Glutamatergic neuron (in vitro differentiated cells): ENCODE measurements at regions not wholly inside any gene's neighbourhood (a gene's known extent, or its start where the extent isn't known, plus 50 kb on each side); places are given as distances from the start of the nearest gene placed in this dataset.

ENCODE experiments used
- DNase-seq: peaks from one replicate; pipeline ENCODE4 v3.0.0; 2022
- H3K27ac Mint-ChIP-seq: one replicate; pipeline ENCODE4 v1.8.0; 2020; ENCODE audit warnings: mild to moderate bottlenecking, mixed read lengths, inconsistent platforms; ENCODE audit not compliant: unreplicated experiment
- H3K27me3 Mint-ChIP-seq: one replicate; pipeline ENCODE4 v1.8.0; 2020; ENCODE audit warnings: mild to moderate bottlenecking, moderate library complexity, mixed read lengths, inconsistent platforms; ENCODE audit not compliant: unreplicated experiment
- H3K36me3 Mint-ChIP-seq: one replicate; pipeline ENCODE4 v1.8.0; 2020; ENCODE audit warnings: mild to moderate bottlenecking, mixed read lengths, inconsistent platforms; ENCODE audit not compliant: unreplicated experiment
- H3K4me1 Mint-ChIP-seq: one replicate; pipeline ENCODE4 v1.8.0; 2020; ENCODE audit warnings: mild to moderate bottlenecking, low read depth, mixed read lengths, inconsistent platforms; ENCODE audit not compliant: unreplicated experiment
- H3K4me3 Mint-ChIP-seq: one replicate; pipeline ENCODE4 v1.8.0; 2020; ENCODE audit warnings: mild to moderate bottlenecking, mixed read lengths, inconsistent platforms; ENCODE audit not compliant: unreplicated experiment
- H3K9me3 Mint-ChIP-seq: one replicate; pipeline ENCODE4 v1.8.0; 2020; ENCODE audit warnings: mild to moderate bottlenecking, moderate library complexity, mixed read lengths, inconsistent platforms; ENCODE audit not compliant: unreplicated experiment
- TF ChIP-seq, protein P1 (sequence below): fragments of 200-600 bp; sonication (generic); IDR thresholded peaks from one replicate; pipeline ENCODE4 v1.5.0; 2021; ENCODE audit not compliant: partially characterized antibody, unreplicated experiment

- H3K9me3 Mint-ChIP-seq = peaks cover 6% of the 10 kb centered on the region
- peaks cover 2% of the 10 kb centered on the region for H3K27me3 Mint-ChIP-seq
- no peaks in the 10 kb centered on the region for H3K36me3 Mint-ChIP-seq
- H3K4me3 Mint-ChIP-seq = no peak overlapping the region
- no peak for DNase-seq
- H3K27ac Mint-ChIP-seq = no peak overlapping the region
- TF ChIP-seq, protein P1, sequence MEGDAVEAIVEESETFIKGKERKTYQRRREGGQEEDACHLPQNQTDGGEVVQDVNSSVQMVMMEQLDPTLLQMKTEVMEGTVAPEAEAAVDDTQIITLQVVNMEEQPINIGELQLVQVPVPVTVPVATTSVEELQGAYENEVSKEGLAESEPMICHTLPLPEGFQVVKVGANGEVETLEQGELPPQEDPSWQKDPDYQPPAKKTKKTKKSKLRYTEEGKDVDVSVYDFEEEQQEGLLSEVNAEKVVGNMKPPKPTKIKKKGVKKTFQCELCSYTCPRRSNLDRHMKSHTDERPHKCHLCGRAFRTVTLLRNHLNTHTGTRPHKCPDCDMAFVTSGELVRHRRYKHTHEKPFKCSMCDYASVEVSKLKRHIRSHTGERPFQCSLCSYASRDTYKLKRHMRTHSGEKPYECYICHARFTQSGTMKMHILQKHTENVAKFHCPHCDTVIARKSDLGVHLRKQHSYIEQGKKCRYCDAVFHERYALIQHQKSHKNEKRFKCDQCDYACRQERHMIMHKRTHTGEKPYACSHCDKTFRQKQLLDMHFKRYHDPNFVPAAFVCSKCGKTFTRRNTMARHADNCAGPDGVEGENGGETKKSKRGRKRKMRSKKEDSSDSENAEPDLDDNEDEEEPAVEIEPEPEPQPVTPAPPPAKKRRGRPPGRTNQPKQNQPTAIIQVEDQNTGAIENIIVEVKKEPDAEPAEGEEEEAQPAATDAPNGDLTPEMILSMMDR = no peak
- peaks cover 7% of the 10 kb centered on the region for H3K4me1 Mint-ChIP-seq
Measured at GRCh38 chr19:29062475-29063435, 150.2 kb downstream of the UQCRFS1 start.

- Mint-ChIP-seq H3K4me3 (no peak overlapping the region), H3K27ac (no peak overlapping the region), H3K27me3 (peaks cover 4% of the 10 kb centered on the region), H3K9me3 (peaks cover 6% of the 10 kb centered on the region), H3K36me3 (no peaks in the 10 kb centered on the region), H3K4me1 (peaks cover 7% of the 10 kb centered on the region)
- DNase-seq = no peak
- TF ChIP-seq, protein P1 = no peak
Measured at GRCh38 chr19:29060813-29061364, 152.1 kb downstream of the UQCRFS1 start.

GRCh38 chr19:29056535-29056934, 156.4 kb downstream of the UQCRFS1 start:
- DNase-seq = no peak
- Mint-ChIP-seq H3K4me1 (peaks cover 7% of the 10 kb centered on the region), H3K27me3 (peaks cover 10% of the 10 kb centered on the region), H3K27ac (no peak overlapping the region), H3K9me3 (peaks cover 7% of the 10 kb centered on the region), H3K4me3 (no peak overlapping the region), H3K36me3 (peaks cover 4% of the 10 kb centered on the region)
- TF ChIP-seq, protein P1 = no peak

DNA sequence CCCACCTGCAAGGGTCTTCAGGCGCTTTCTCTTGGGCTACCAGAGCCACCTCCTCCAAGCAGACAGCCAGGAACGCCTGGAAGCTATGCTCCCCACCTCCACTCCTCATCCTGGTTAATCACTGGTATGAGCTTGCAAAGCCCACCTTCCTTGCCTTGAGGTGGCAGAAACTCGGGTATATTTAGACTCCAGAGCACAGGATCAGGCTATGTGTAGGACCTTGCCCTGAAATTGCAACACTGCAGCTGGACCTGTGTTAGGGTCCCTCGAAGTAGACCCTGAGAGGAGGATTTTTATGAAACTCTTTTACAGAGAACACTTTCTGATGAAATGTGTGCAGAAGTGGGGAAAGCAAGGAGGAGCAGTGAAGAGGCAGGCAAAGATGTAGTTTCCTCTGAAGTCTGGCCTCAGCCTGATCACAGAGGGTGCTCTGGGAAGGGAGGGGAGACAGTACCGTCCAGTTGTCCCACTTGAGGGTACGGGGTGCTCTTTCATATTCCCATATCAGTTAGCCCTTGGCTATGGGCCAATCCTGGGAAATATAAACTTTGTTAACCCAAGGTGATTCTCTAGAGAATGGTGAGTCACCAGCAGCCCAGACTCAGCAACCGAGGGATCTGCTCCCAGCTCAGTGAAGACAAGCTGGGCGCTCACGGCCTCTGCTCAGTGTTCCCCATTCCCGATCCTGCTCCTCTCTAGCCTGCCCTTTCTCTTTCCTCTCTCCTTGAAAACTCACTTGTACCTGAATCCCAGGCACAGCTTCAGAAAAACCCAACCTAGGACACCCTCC, 157.9 kb downstream of the UQCRFS1 start:
- Mint-ChIP-seq H3K4me1 (peaks cover 2% of the 10 kb centered on the region), H3K36me3 (peaks cover 4% of the 10 kb centered on the region), H3K4me3 (no peak overlapping the region), H3K27ac (no peak overlapping the region), H3K9me3 (peaks cover 7% of the 10 kb centered on the region), H3K27me3 (peaks cover 8% of the 10 kb centered on the region)
- no peak for DNase-seq
- TF ChIP-seq, protein P1 = no peak
